Mammary epithelial cell (primary cell): ENCODE measurements at regions not wholly inside any gene's neighbourhood (a gene's known extent, or its start where the extent isn't known, plus 50 kb on each side); places are given as distances from the start of the nearest gene placed in this dataset.

ENCODE experiments used
- CTCF ChIP-seq, 2 donors: IDR thresholded peaks in 1 of 2; conservative IDR thresholded peaks in 1 of 2; 2 replicates each; pipeline ENCODE4 v1.5.1; 2011 to 2012; ENCODE audit warnings: inconsistent platforms in 2 of 2, low read length in 2 of 2, mild to moderate bottlenecking in 2 of 2, control low read depth in 1 of 2, low read depth in 1 of 2; ENCODE audit not compliant: insufficient read depth in 1 of 2; ENCODE audit errors: extremely low read depth in 1 of 2
- EZH2 ChIP-seq: IDR thresholded peaks from 2 replicates; pipeline ENCODE4 v1.6.1; 2012; ENCODE audit warnings: low read length, inconsistent platforms, borderline replicate concordance

- TF ChIP-seq CTCF (conservative IDR thresholded peaks at IDR 0.05 in 1 of 2, IDR thresholded peaks at IDR 0.05 in 1 of 2; ENCODE audit: extremely low read depth in 1 of 2, insufficient read depth in 1 of 2, low read depth in 1 of 2, low read length in 2 of 2) (no peak), EZH2 (no peak)
These were observed 80.4 kb upstream of the GARIN1A start for GRCh38 chr7:128591705-128592104.
